A549 (cell line): ENCODE measurements at regions not wholly inside any gene's neighbourhood (a gene's known extent, or its start where the extent isn't known, plus 50 kb on each side); places are given as distances from the start of the nearest gene placed in this dataset.

Source experiments
- ATAC-seq, 2 experiments: fragments of 200-7000 bp in 1 of 2; fragments of >200 bp in 1 of 2; cut with Nextera tagmentation in 1 of 2; cut with Tn5 transposase in 1 of 2; 3 replicates each; pipeline versions ENCODE4 v1.8.0 to v1.9.1; 2018 to 2020; ENCODE audit warnings: mild to moderate bottlenecking in 1 of 2, moderate library complexity in 1 of 2
- CTCF ChIA-PET: fragments of 300-600 bp; sonication (Branson Sonifier 250); formaldehyde crosslinking; extraction: SDS; loops from one replicate; lab custom pipeline; 2021; ENCODE audit warnings: antibody characterized with exemption, inconsistent platforms; lab: Yijun Ruan, JAX
- POLR2A ChIA-PET: fragments of 350-600 bp; formaldehyde crosslinking; extraction: SDS; loops from one replicate; lab custom pipeline; 2021; ENCODE audit warnings: antibody characterized with exemption, inconsistent platforms; lab: Yijun Ruan, JAX
- DNase-seq, 2 experiments: peaks; one replicate each; pipeline versions ENCODE4 v3.0.0 to v3.0.0-alpha.2; 2011 to 2016; ENCODE audit warnings: low read depth in 1 of 2, low spot score in 1 of 2
- FAIRE-seq: peaks from 2 replicates; lab custom pipeline; 2011; peaks lifted over from hg19 to GRCh38; lab: Jason Lieb, UNC
- H3K27ac ChIP-seq, 2 experiments: fragments of >200 bp; sonication (Bioruptor Twin); formaldehyde crosslinking; 3 replicates each; pipeline ENCODE4 v1.5.1; 2016 to 2017
- H3K4me1 ChIP-seq: fragments of >200 bp; sonication (Bioruptor Twin); formaldehyde crosslinking; 3 replicates; pipeline ENCODE4 v1.6.1; 2016
- H3K4me2 ChIP-seq: fragments of >200 bp; sonication (Bioruptor Twin); formaldehyde crosslinking; 3 replicates; pipeline ENCODE4 v1.6.1; 2016
- H3K4me3 ChIP-seq: fragments of >200 bp; sonication (Bioruptor Twin); formaldehyde crosslinking; 3 replicates; pipeline ENCODE4 v1.5.1; 2016
- H3K9me3 ChIP-seq: fragments of >200 bp; sonication (Bioruptor Twin); formaldehyde crosslinking; 3 replicates; pipeline ENCODE4 v1.6.1; 2016
- CBX8 ChIP-seq: fragments of 200-600 bp; sonication (generic); IDR thresholded peaks from 2 replicates; pipeline ENCODE4 v1.6.1; 2016
- E2F6 ChIP-seq: IDR thresholded peaks from 2 replicates; pipeline ENCODE4 v1.6.1; 2012; ENCODE audit warnings: low read depth, borderline replicate concordance
- ESRRA ChIP-seq: fragments of 150-350 bp; IDR thresholded peaks from 2 replicates; pipeline ENCODE4 v1.6.1; 2014; ENCODE audit warnings: mild to moderate bottlenecking, low read length, borderline replicate concordance
- FOSB ChIP-seq: fragments of 250-450 bp; sonication (Bioruptor Pico); IDR thresholded peaks from 2 replicates; pipeline ENCODE4 v1.5.0; 2020; ENCODE audit warnings: mild to moderate bottlenecking, moderate library complexity
- HEYL ChIP-seq: fragments of 250-450 bp; sonication (Bioruptor Pico); IDR thresholded peaks from 2 replicates; pipeline ENCODE4 v1.8.0; 2021; ENCODE audit warnings: mild to moderate bottlenecking, moderate library complexity
- HOXA7 ChIP-seq: fragments of 250-450 bp; sonication (Bioruptor Pico); IDR thresholded peaks from 2 replicates; pipeline ENCODE4 v1.5.0; 2020; ENCODE audit warnings: mild to moderate bottlenecking, moderate library complexity
- KDM1A ChIP-seq: fragments of 200-600 bp; sonication (generic); IDR thresholded peaks from 2 replicates; pipeline ENCODE4 v1.6.1; 2016; ENCODE audit warnings: low read depth, mild to moderate bottlenecking
- MAFK ChIP-seq: fragments of 450-650 bp; IDR thresholded peaks from 2 replicates; pipeline ENCODE4 v1.6.1; 2014; ENCODE audit not compliant: partially characterized antibody
- NFE2L2 ChIP-seq: fragments of 150-350 bp; conservative IDR thresholded peaks from 2 replicates; pipeline ENCODE4 v1.6.1; 2014; ENCODE audit warnings: low read length
- NPAS2 ChIP-seq: fragments of 250-450 bp; sonication (Bioruptor Pico); IDR thresholded peaks from 2 replicates; pipeline ENCODE4 v1.8.0; 2022; ENCODE audit warnings: mild to moderate bottlenecking, moderate library complexity, borderline replicate concordance
- PHF8 ChIP-seq: fragments of 200-600 bp; sonication (generic); IDR thresholded peaks from 2 replicates; pipeline ENCODE4 v1.6.1; 2016; ENCODE audit warnings: low read depth, mild to moderate bottlenecking, antibody characterized with exemption, moderate library complexity, borderline replicate concordance
- REST ChIP-seq: fragments of 200-600 bp; sonication (generic); IDR thresholded peaks from 2 replicates; pipeline ENCODE4 v1.6.1; 2016; ENCODE audit warnings: antibody characterized with exemption, mild to moderate bottlenecking, moderate library complexity
- SMC3 ChIP-seq: fragments of >200 bp; sonication (Bioruptor Twin); formaldehyde crosslinking; IDR thresholded peaks from 3 replicates; pipeline ENCODE4 v1.6.1; 2018; ENCODE audit warnings: inconsistent platforms
- ZNF302 ChIP-seq: fragments of 250-450 bp; sonication (Bioruptor Pico); IDR thresholded peaks from 2 replicates; pipeline ENCODE4 v1.9.0; 2021; ENCODE audit warnings: inconsistent platforms, mild to moderate bottlenecking, moderate library complexity
- WGBS: methylation state at CpG from one replicate; pipeline ENCODE4 v1.1.6; 2017; ENCODE audit errors: missing lambda C conversion rate; 5-methylcytosine and 5-hydroxymethylcytosine counted together
- TF ChIP-seq, protein P1 (sequence below): fragments of 250-450 bp; sonication (Bioruptor Pico); IDR thresholded peaks from 2 replicates; pipeline ENCODE4 v1.5.0; 2020; ENCODE audit warnings: low read depth, mild to moderate bottlenecking, moderate library complexity
- TF ChIP-seq, protein P2 (sequence below): fragments of 150-350 bp; IDR thresholded peaks from 2 replicates; pipeline ENCODE4 v1.6.1; 2014; ENCODE audit warnings: low read depth, mild to moderate bottlenecking, low read length

DNA sequence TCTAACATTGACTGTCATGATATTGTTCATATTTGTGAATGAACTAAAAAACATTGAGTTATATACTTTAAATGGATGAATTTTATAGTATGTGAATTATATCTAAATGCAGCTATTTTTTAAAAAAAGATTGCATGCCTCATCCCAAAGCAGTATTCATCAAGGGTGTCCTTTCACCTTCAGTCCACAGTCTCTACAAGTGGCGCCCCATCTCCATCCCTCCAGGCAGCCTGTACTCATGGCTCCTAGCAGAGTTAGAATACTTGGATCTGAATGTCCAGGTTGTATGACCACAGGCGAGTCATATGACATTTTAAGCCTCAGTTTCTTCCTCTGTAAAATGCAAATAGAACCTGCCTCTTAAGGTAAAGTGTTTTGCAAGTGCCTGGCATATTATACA lies 69.8 kb downstream of the TMEM100 start:
- 19% methylated on average over 2 of the region's 2 CpGs for WGBS
- ATAC-seq: peak; percentile 68 to 78; a peak in 4 of 6 replicates
- FAIRE-seq: no peak
- DNase-seq: peak in 1 of 2 experiments; percentile 11
- ChIA-PET CTCF (interaction anchor here (0.6 to 1.3 kb wide), 4 partner anchors 51 to 133 kb away, joined by 3 to 5 read pairs (median 3); no protein-coding TSS in a partner anchor), POLR2A (no interaction called here)
- Histone ChIP-seq H3K4me3 (no peak overlapping the region), H3K27ac (no peak overlapping the region), H3K4me2 (no peak overlapping the region), H3K9me3 (no peaks in the 10 kb centered on the region), H3K4me1 (no peaks in the 10 kb centered on the region)
- TF ChIP-seq FOSB (CRISPR knock-in tag) (no peak), E2F6 (no peak), ESRRA (no peak)

DNA sequence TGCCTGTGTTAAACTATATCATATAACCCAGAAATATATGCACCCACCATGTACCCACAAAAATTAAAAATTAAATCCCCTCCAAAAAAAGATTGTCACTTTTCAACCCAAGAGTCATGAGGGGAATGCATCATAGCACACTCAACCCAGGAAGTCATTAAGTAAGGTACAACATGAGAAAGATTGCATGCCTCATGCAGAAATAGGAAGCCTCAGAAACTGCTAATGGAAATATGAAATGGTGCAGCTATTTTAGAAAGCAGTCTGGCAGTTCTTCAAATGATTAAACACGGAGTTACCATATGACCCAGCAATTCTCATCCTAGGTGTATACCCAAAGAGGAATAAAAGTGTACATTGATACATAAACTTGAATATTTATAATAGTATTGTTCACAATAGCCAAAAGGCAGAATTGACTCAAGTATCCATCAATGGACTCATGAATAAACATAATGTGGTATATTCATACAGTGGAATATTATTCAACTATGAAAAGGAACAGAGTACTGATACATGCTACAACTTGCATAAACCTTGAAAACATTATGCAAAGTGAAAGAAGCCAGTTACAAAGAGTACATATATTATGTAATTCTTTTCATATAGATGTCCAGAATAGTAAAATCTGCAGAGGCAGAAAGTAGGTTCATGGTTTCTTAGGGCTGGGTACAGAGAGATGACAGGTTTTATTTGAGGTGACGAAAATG lies 70.4 kb downstream of the TMEM100 start:
- H3K4me1 ChIP-seq: no peaks in the 10 kb centered on the region
- TF ChIP-seq HEYL: no peak
- TF ChIP-seq E2F6: no peak
- TF ChIP-seq SMC3: no peak
- no peak for FAIRE-seq
- no peak overlapping the region for H3K4me2 ChIP-seq
- WGBS: 28% methylated on average over 2 of the region's 2 CpGs
- no peak for DNase-seq
- ChIA-PET POLR2A (no interaction called here), CTCF (interaction anchor here (0.6 to 1.3 kb wide), 4 partner anchors 32 to 133 kb away, joined by 3 to 5 read pairs (median 3); no protein-coding TSS in a partner anchor)
- ATAC-seq: no peak
- no peaks in the 10 kb centered on the region for H3K9me3 ChIP-seq
- H3K27ac ChIP-seq: no peak overlapping the region
- no peak overlapping the region for H3K4me3 ChIP-seq

- CTCF ChIA-PET: interaction anchor here (1.2 to 1.4 kb wide), 2 partner anchors 19 to 123 kb away, joined by 3 to 5 read pairs; no protein-coding TSS in a partner anchor
- Histone ChIP-seq H3K4me2 (no peak overlapping the region), H3K27ac (no peak overlapping the region), H3K4me3 (no peak overlapping the region), H3K9me3 (no peaks in the 10 kb centered on the region), H3K4me1 (no peaks in the 10 kb centered on the region)
- POLR2A ChIA-PET: no interaction called here
- TF ChIP-seq MAFK (peak; percentile 57), HOXA7 (CRISPR knock-in tag) (no peak)
- ATAC-seq: no peak
- DNase-seq: no peak
- no peak for FAIRE-seq
- 9% methylated on average over 3 of the region's 3 CpGs for WGBS
Observed at GRCh38 chr17:55649957-55650597, 72.6 kb downstream of the TMEM100 start.

- 15% methylated on average over 2 of the region's 2 CpGs for WGBS
- DNase-seq (no peak), FAIRE-seq (peak; percentile 56), ATAC-seq (no peak)
- Histone ChIP-seq H3K27ac (no peak overlapping the region), H3K9me3 (no peaks in the 10 kb centered on the region), H3K4me1 (no peaks in the 10 kb centered on the region), H3K4me3 (no peak overlapping the region), H3K4me2 (no peak overlapping the region)
- TF ChIP-seq, protein P1, sequence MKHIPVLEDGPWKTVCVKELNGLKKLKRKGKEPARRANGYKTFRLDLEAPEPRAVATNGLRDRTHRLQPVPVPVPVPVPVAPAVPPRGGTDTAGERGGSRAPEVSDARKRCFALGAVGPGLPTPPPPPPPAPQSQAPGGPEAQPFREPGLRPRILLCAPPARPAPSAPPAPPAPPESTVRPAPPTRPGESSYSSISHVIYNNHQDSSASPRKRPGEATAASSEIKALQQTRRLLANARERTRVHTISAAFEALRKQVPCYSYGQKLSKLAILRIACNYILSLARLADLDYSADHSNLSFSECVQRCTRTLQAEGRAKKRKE: no peak
- no peak for TF ChIP-seq NFE2L2
- POLR2A ChIA-PET: no interaction called here
- CTCF ChIA-PET: interaction anchor here (1.3 kb wide), 2 partner anchors 69 to 122 kb away, joined by 3 to 4 read pairs; no protein-coding TSS in a partner anchor
Observed at GRCh38 chr17:55648086-55648485, 74.6 kb downstream of the TMEM100 start.

GRCh38 chr17:55645361-55645760 lies 77.3 kb downstream of the TMEM100 start:
- FAIRE-seq: no peak
- TF ChIP-seq NPAS2: no peak
- TF ChIP-seq, protein P2, sequence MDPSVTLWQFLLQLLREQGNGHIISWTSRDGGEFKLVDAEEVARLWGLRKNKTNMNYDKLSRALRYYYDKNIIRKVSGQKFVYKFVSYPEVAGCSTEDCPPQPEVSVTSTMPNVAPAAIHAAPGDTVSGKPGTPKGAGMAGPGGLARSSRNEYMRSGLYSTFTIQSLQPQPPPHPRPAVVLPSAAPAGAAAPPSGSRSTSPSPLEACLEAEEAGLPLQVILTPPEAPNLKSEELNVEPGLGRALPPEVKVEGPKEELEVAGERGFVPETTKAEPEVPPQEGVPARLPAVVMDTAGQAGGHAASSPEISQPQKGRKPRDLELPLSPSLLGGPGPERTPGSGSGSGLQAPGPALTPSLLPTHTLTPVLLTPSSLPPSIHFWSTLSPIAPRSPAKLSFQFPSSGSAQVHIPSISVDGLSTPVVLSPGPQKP: no peak
- no peak for TF ChIP-seq KDM1A
- TF ChIP-seq PHF8: no peak
- no peak for TF ChIP-seq ZNF302
- no peak for TF ChIP-seq REST
- TF ChIP-seq CBX8: no peak

More at GRCh38 chr17:55645361-55645760, 77.3 kb downstream of the TMEM100 start:
- ChIA-PET POLR2A (no interaction called here), CTCF (interaction anchor here (0.8 to 2.2 kb wide), 2 partner anchors 72 to 119 kb away, joined by 4 to 11 read pairs; no protein-coding TSS in a partner anchor)
- WGBS: 45% methylated on average over 2 of the region's 2 CpGs
- ATAC-seq (no peak), DNase-seq (no peak)
- H3K4me1 ChIP-seq: no peaks in the 10 kb centered on the region
- no peak overlapping the region for H3K4me3 ChIP-seq
- H3K27ac ChIP-seq: no peak overlapping the region
- no peak overlapping the region for H3K4me2 ChIP-seq
- H3K9me3 ChIP-seq: no peaks in the 10 kb centered on the region
